Chondrocyte (in vitro differentiated cells): ENCODE measurements at regions not wholly inside any gene's neighbourhood (a gene's known extent, or its start where the extent isn't known, plus 50 kb on each side); places are given as distances from the start of the nearest gene placed in this dataset.

Experiments used
- DNase-seq: peaks from one replicate; pipeline ENCODE4 v3.0.0; 2021; ENCODE audit warnings: mixed read lengths, low spot score
- H3K27ac Mint-ChIP-seq: one replicate; pipeline ENCODE4 v1.8.0; 2021; ENCODE audit warnings: mild to moderate bottlenecking, moderate library complexity, mixed read lengths; ENCODE audit not compliant: unreplicated experiment
- H3K27me3 Mint-ChIP-seq: 2 replicates; pipeline ENCODE4 v1.8.0; 2021; ENCODE audit warnings: low read depth, mixed read lengths
- H3K36me3 Mint-ChIP-seq: 2 replicates; pipeline ENCODE4 v1.8.0; 2021; ENCODE audit warnings: low read depth, mixed read lengths
- H3K4me1 Mint-ChIP-seq: 2 replicates; pipeline ENCODE4 v1.8.0; 2021; ENCODE audit warnings: low read depth, mild to moderate bottlenecking, mixed read lengths
- H3K4me3 Mint-ChIP-seq: one replicate; pipeline ENCODE4 v1.8.0; 2021; ENCODE audit warnings: mild to moderate bottlenecking, moderate library complexity, mixed read lengths; ENCODE audit not compliant: unreplicated experiment
- H3K9me3 Mint-ChIP-seq: 2 replicates; pipeline ENCODE4 v1.8.0; 2021; ENCODE audit warnings: low read depth, mixed read lengths
- CTCF ChIP-seq: fragments of 200-600 bp; sonication (generic); IDR thresholded peaks from 2 replicates; pipeline ENCODE4 v1.5.0; 2021; ENCODE audit warnings: antibody characterized with exemption, mild to moderate bottlenecking, moderate library complexity

GRCh38 chrX:149346306-149346705, 158.8 kb downstream of the IDS start:
- H3K4me1 Mint-ChIP-seq, result no peaks in the 10 kb centered on the region
- peaks cover 38% of the 10 kb centered on the region for H3K9me3 Mint-ChIP-seq
- H3K36me3 Mint-ChIP-seq, result no peaks in the 10 kb centered on the region
- DNase-seq, result no peak
- no peak overlapping the region for H3K27ac Mint-ChIP-seq
- no peak overlapping the region for H3K4me3 Mint-ChIP-seq
- H3K27me3 Mint-ChIP-seq, result no peaks in the 10 kb centered on the region
- TF ChIP-seq CTCF, result no peak

GRCh38 chrX:149322316-149322715, 182.8 kb downstream of the IDS start:
- Mint-ChIP-seq H3K36me3 (no peaks in the 10 kb centered on the region), H3K27ac (no peak overlapping the region), H3K4me3 (no peak overlapping the region), H3K27me3 (no peaks in the 10 kb centered on the region), H3K4me1 (no peaks in the 10 kb centered on the region), H3K9me3 (peaks cover 21% of the 10 kb centered on the region)
- TF ChIP-seq CTCF, result no peak
- no peak for DNase-seq

- Mint-ChIP-seq H3K4me3 (peak overlapping the region; percentile 57), H3K27me3 (no peaks in the 10 kb centered on the region), H3K4me1 (peaks cover 24% of the 10 kb centered on the region), H3K9me3 (peaks cover 32% of the 10 kb centered on the region), H3K36me3 (no peaks in the 10 kb centered on the region), H3K27ac (peak overlapping the region; percentile 93)
- no peak for TF ChIP-seq CTCF
- DNase-seq, result no peak
These were observed 191.2 kb downstream of the IDS start for GRCh38 chrX:149313871-149314371.

- Mint-ChIP-seq H3K27me3 (no peaks in the 10 kb centered on the region), H3K9me3 (peaks cover 32% of the 10 kb centered on the region), H3K4me1 (peaks cover 24% of the 10 kb centered on the region), H3K36me3 (no peaks in the 10 kb centered on the region), H3K4me3 (no peak overlapping the region), H3K27ac (peak overlapping the region; percentile 93)
- TF ChIP-seq CTCF, result no peak
- no peak for DNase-seq
These were observed 192.1 kb downstream of the IDS start for GRCh38 chrX:149312988-149313387.

- Mint-ChIP-seq H3K27me3 (no peaks in the 10 kb centered on the region), H3K27ac (no peak overlapping the region), H3K9me3 (peaks cover 29% of the 10 kb centered on the region), H3K36me3 (no peaks in the 10 kb centered on the region), H3K4me1 (peaks cover 24% of the 10 kb centered on the region), H3K4me3 (no peak overlapping the region)
- DNase-seq, result no peak
- no peak for TF ChIP-seq CTCF
These were observed 193.0 kb downstream of the IDS start for GRCh38 chrX:149312097-149312496.
